A673 (cell line): ENCODE measurements at regions not wholly inside any gene's neighbourhood (a gene's known extent, or its start where the extent isn't known, plus 50 kb on each side); places are given as distances from the start of the nearest gene placed in this dataset.
"Not testable (repeated sequence)": the region's sequence is repeated elsewhere in the genome, so short reads cannot be mapped to it uniquely, and the experiment has no call there.

ENCODE experiments used
- BruUV-seq: library from RNA; stranded (reverse); fragments of 400-500 nt; replicated peaks from 2 replicates; lab custom pipeline; 2021; lab: Mats Ljungman, UMichigan
- CTCF ChIA-PET: fragments of 300-600 bp; sonication (Branson Sonifier 250); formaldehyde crosslinking; loops from one replicate; lab custom pipeline; 2022; ENCODE audit warnings: antibody characterized with exemption; lab: Charles Lee
- POLR2A ChIA-PET: fragments of 300-600 bp; sonication (Branson Sonifier 250); formaldehyde crosslinking; loops from one replicate; lab custom pipeline; 2022; ENCODE audit warnings: antibody characterized with exemption; ENCODE audit not compliant: low non-redundant PET; lab: Charles Lee
- DNase-seq: peaks from one replicate; pipeline ENCODE4 v3.0.0-alpha.2; 2015; ENCODE audit warnings: low spot score
- H3K27ac ChIP-seq: fragments of 200-600 bp; sonication (generic); 2 replicates; pipeline ENCODE4 v1.5.1; 2016; ENCODE audit warnings: mixed run types, low read depth, mild to moderate bottlenecking, mixed read lengths, antibody characterized with exemption, low read length; ENCODE audit not compliant: poor library complexity, severe bottlenecking
- H3K27me3 ChIP-seq: fragments of 200-600 bp; sonication (generic); replicated peaks from 2 replicates; pipeline ENCODE4 v1.6.1; 2017; ENCODE audit warnings: mixed run types, low read depth, mild to moderate bottlenecking, mixed read lengths, antibody characterized with exemption, low read length; ENCODE audit not compliant: insufficient read depth, poor library complexity
- H3K36me3 ChIP-seq: fragments of 200-600 bp; sonication (generic); 2 replicates; pipeline ENCODE4 v1.6.1; 2016; ENCODE audit warnings: mixed run types, mild to moderate bottlenecking, mixed read lengths, antibody characterized with exemption, low read length; ENCODE audit not compliant: insufficient read depth, poor library complexity, severe bottlenecking
- H3K4me1 ChIP-seq: fragments of 200-600 bp; sonication (generic); 2 replicates; pipeline ENCODE4 v1.6.1; 2017; ENCODE audit warnings: mixed run types, mild to moderate bottlenecking, mixed read lengths, antibody characterized with exemption, low read length; ENCODE audit not compliant: insufficient read depth, poor library complexity, severe bottlenecking
- H3K4me3 ChIP-seq: fragments of 200-600 bp; sonication (generic); 2 replicates; pipeline ENCODE4 v1.5.1; 2016; ENCODE audit warnings: low read depth, mixed run types, mild to moderate bottlenecking, mixed read lengths, low read length; ENCODE audit not compliant: poor library complexity, severe bottlenecking
- H3K9me3 ChIP-seq: fragments of 200-600 bp; sonication (generic); 2 replicates; pipeline ENCODE4 v1.6.1; 2016; ENCODE audit warnings: mixed run types, low read depth, mild to moderate bottlenecking, mixed read lengths, antibody characterized with exemption, low read length; ENCODE audit not compliant: poor library complexity, severe bottlenecking
- CTCF ChIP-seq: fragments of 300-800, 200-600 bp; sonication (generic); conservative IDR thresholded peaks from 2 replicates; pipeline ENCODE4 v1.5.1; 2017; ENCODE audit warnings: low read depth, mild to moderate bottlenecking, antibody characterized with exemption, low read length, moderate library complexity, mixed read lengths
- EZH2 ChIP-seq: fragments of 200-600 bp; sonication (generic); IDR thresholded peaks from 2 replicates; pipeline ENCODE4 v1.6.1; 2017; ENCODE audit warnings: borderline replicate concordance, low read depth, mild to moderate bottlenecking, mixed read lengths, antibody characterized with exemption, low read length; ENCODE audit not compliant: poor library complexity, severe bottlenecking
- intact Hi-C: fragments of 100-400 bp; cut with micrococcal nuclease; formaldehyde crosslinking; loops from one replicate; pipeline ENCODE4 v1.10.0; 2022; ENCODE audit not compliant: unreplicated experiment

GRCh38 chr9:113737517-113738271, 138.4 kb upstream of the ZNF618 start:
- CTCF ChIA-PET: no interaction called here
- peak; percentile 87 for TF ChIP-seq CTCF
- TF ChIP-seq EZH2: no peak
- peak; percentile 72 for DNase-seq
- Histone ChIP-seq H3K4me3 (no peak overlapping the region), H3K27ac (no peak overlapping the region), H3K27me3 (no peaks in the 10 kb centered on the region), H3K4me1 (no peaks in the 10 kb centered on the region), H3K36me3 (no peaks in the 10 kb centered on the region), H3K9me3 (no peaks in the 10 kb centered on the region)
- intact Hi-C loops: loop anchor here (1.0 to 10.0 kb wide), 3 partner anchors 296 to 557 kb away; no protein-coding TSS in a partner anchor
- no TSS peak for BruUV-seq
- POLR2A ChIA-PET: no interaction called here

GRCh38 chr9:113738496-113738892, 137.6 kb upstream of the ZNF618 start:
- H3K27ac ChIP-seq: no peak overlapping the region
- POLR2A ChIA-PET: no interaction called here
- no TSS peak for BruUV-seq
- H3K4me3 ChIP-seq: no peak overlapping the region
- H3K36me3 ChIP-seq: no peaks in the 10 kb centered on the region
- DNase-seq: no peak
- H3K27me3 ChIP-seq: no peaks in the 10 kb centered on the region
- H3K4me1 ChIP-seq: no peaks in the 10 kb centered on the region
- no peak for TF ChIP-seq CTCF
- TF ChIP-seq EZH2: no peak
- intact Hi-C loops: loop anchor here (5.0 to 10.0 kb wide), 2 partner anchors 334 to 556 kb away; no protein-coding TSS in a partner anchor
- CTCF ChIA-PET: no interaction called here
- H3K9me3 ChIP-seq: no peaks in the 10 kb centered on the region

GRCh38 chr9:113738893-113739604, 137.1 kb upstream of the ZNF618 start:
- no peaks in the 10 kb centered on the region for H3K4me1 ChIP-seq
- peak; percentile 40 for DNase-seq
- no peak for TF ChIP-seq EZH2
- TF ChIP-seq CTCF: no peak
- H3K27ac ChIP-seq: no peak overlapping the region
- intact Hi-C loops: loop anchor here (5.0 to 10.0 kb wide), 2 partner anchors 333 to 556 kb away; no protein-coding TSS in a partner anchor
- CTCF ChIA-PET: no interaction called here
- POLR2A ChIA-PET: no interaction called here
- H3K36me3 ChIP-seq: no peaks in the 10 kb centered on the region
- H3K4me3 ChIP-seq: no peak overlapping the region
- H3K27me3 ChIP-seq: no peaks in the 10 kb centered on the region
- BruUV-seq: no TSS peak
- no peaks in the 10 kb centered on the region for H3K9me3 ChIP-seq

GRCh38 chr9:113739605-113740507, 136.3 kb upstream of the ZNF618 start:
- intact Hi-C loops: loop anchor here (5.0 to 10.0 kb wide), 2 partner anchors 332 to 555 kb away; no protein-coding TSS in a partner anchor
- CTCF ChIA-PET, H3K27me3 ChIP-seq, BruUV-seq, H3K4me3 ChIP-seq, H3K9me3 ChIP-seq, H3K36me3 ChIP-seq, POLR2A ChIA-PET, H3K4me1 ChIP-seq, H3K27ac ChIP-seq, DNase-seq: not testable (repeated sequence)
